ENCODE measurements at regions not wholly inside any gene's neighbourhood (a gene's known extent, or its start where the extent isn't known, plus 50 kb on each side); places are given as distances from the start of the nearest gene placed in this dataset.

DNA sequence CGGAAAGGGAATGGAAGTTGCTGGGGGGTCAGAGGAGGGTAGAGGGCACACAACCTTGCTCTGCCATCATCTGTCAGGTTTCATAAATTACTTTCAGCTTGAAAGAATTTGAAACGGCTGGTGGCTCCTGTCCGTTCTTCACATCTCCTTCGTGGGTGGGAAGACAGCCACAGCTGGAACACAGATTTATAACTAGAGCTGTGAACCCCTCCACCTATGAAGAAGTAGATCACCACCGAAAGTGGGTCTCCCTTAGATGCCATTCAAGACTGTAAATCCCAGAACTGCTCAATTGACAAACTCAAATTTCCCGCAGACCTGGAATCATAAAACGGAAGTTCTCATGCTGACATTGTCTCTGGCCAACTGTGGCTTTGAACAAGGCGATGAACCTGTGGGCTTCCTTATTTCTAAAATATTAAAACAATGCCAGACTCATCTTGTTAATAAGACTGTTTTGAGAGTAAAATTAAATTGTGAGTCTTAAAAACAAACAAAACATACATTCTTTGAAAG is 65.3 kb downstream of the BTBD3 start:
- DNase-seq (ENCODE audit: low read depth, low spot score): no peak
- TF ChIP-seq, protein P1, sequence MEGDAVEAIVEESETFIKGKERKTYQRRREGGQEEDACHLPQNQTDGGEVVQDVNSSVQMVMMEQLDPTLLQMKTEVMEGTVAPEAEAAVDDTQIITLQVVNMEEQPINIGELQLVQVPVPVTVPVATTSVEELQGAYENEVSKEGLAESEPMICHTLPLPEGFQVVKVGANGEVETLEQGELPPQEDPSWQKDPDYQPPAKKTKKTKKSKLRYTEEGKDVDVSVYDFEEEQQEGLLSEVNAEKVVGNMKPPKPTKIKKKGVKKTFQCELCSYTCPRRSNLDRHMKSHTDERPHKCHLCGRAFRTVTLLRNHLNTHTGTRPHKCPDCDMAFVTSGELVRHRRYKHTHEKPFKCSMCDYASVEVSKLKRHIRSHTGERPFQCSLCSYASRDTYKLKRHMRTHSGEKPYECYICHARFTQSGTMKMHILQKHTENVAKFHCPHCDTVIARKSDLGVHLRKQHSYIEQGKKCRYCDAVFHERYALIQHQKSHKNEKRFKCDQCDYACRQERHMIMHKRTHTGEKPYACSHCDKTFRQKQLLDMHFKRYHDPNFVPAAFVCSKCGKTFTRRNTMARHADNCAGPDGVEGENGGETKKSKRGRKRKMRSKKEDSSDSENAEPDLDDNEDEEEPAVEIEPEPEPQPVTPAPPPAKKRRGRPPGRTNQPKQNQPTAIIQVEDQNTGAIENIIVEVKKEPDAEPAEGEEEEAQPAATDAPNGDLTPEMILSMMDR (IDR thresholded peaks at IDR 0.05; ENCODE audit: low read depth, low read length): no peak
- in situ Hi-C loops (cut with HindIII; ENCODE audit: low sequenced_read_pairs): no loop called here

DNA sequence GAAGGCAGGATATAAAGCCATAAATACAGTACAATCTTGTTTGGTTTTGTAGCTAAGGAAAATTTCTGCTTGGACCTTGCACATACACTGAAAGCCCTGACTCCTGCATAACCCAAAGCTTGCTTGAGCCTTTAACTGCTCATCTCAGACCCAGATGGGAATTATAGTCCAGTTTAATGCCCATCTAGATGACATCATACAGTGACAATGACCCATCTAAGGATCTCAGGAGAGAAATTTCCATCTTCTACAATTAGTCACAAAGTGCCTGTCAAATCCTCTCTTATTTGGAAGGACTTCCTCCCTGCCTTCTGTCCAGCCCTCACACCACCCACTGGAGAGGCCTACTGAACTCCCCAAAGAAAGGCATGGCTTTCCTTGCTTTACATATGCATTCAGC is 69.3 kb downstream of the BTBD3 start:
- no peak overlapping the region for H3K4me3 ChIP-seq (ENCODE audit: low read depth, low read length)
- in situ Hi-C loops (cut with HindIII; ENCODE audit: low sequenced_read_pairs): no loop called here
- no peak for DNase-seq (ENCODE audit: low read depth, low spot score)
- TF ChIP-seq, protein P1 (IDR thresholded peaks at IDR 0.05; ENCODE audit: low read depth, low read length): no peak

More for the DNA sequence above, 65.3 kb downstream of the BTBD3 start:
- H3K4me3 ChIP-seq (ENCODE audit: low read depth, low read length): no peak overlapping the region

DNA sequence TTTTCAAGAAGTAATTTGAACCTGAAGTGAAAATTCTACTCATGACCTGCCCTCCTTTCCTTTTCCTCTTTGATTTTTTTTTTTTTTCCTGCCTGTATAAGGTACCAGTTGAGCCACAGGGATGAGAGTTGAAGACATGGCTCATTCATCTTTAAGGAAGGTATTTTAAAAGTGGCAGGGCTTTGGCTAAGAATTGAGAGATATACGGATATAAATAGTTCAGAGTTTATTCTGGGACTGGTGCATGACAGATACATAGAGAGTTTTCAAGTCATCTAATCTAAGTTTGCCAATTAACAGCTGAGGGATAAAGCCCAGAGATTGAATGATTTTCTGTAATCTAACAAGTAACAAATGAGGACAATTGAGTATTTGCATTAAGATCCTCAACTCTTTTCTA is 69.8 kb downstream of the BTBD3 start:
- in situ Hi-C loops (cut with HindIII; ENCODE audit: low sequenced_read_pairs): no loop called here

DNA sequence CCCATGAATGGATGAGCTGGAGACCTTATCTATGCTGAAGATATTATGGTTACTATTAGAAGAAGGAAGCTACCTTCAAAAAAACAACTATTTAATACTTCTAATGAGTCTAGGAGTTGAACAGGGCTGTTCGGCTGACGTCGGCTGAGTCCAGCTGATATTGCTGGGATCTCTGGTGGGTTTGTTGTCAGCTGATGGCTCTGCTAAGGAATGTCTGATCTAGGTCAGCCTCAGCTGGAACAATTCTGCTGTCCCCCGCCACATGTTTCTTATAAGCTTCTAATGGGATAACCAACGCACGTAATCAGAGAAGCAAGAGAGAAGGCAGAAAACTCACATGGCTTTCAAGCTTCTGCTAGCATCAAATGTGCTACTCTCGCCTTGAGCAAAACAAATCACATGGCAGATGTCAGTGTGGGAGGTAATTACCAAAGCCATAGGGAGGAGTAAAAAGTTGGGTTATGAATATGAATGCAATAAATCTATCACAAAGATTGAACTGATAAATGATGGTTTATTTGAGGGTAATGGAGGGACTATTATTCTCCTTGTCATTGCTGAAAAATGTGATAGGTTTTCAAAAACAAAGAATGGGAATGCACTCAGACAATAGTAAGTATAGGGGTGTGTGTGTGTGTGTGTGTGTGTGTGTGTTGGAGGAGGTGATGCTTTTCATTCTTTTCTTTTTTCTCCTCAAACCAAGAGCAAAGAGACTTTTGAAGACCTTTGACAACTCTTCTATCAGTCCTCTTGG is 71.5 kb downstream of the BTBD3 start:
- H3K4me3 ChIP-seq (ENCODE audit: low read depth, low read length): no peak overlapping the region
- TF ChIP-seq, protein P1 (IDR thresholded peaks at IDR 0.05; ENCODE audit: low read depth, low read length): no peak
- no peak for DNase-seq (ENCODE audit: low read depth, low spot score)
- in situ Hi-C loops (cut with HindIII; ENCODE audit: low sequenced_read_pairs): no loop called here

More for the DNA sequence above, 69.8 kb downstream of the BTBD3 start:
- TF ChIP-seq, protein P1 (IDR thresholded peaks at IDR 0.05; ENCODE audit: low read depth, low read length): no peak
- no peak for DNase-seq (ENCODE audit: low read depth, low spot score)
- no peak overlapping the region for H3K4me3 ChIP-seq (ENCODE audit: low read depth, low read length)

DNA sequence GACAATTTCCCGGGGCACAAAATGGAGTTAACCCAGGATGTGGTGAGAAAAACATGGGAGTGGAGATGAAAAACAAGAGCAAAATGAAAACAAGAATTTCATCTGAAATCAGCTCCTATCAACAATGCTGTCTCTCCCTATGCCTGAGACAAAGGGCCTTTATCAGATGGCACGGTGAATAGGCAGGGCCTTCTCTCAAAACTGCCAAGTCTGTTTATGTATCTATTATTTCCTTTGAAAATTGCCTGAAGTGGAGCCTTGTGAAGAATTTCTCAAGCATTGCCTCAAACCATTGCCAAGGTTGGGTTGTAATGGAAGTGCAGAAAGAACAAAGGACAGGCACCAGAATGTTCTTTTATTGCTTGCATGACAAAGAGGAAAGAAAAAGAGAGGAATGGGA is 74.7 kb downstream of the BTBD3 start:
- DNase-seq (ENCODE audit: low read depth, low spot score): no peak
- TF ChIP-seq, protein P1 (IDR thresholded peaks at IDR 0.05; ENCODE audit: low read depth, low read length): no peak
- H3K4me3 ChIP-seq (ENCODE audit: low read depth, low read length): no peak overlapping the region
- in situ Hi-C loops (cut with HindIII; ENCODE audit: low sequenced_read_pairs): no loop called here

DNA sequence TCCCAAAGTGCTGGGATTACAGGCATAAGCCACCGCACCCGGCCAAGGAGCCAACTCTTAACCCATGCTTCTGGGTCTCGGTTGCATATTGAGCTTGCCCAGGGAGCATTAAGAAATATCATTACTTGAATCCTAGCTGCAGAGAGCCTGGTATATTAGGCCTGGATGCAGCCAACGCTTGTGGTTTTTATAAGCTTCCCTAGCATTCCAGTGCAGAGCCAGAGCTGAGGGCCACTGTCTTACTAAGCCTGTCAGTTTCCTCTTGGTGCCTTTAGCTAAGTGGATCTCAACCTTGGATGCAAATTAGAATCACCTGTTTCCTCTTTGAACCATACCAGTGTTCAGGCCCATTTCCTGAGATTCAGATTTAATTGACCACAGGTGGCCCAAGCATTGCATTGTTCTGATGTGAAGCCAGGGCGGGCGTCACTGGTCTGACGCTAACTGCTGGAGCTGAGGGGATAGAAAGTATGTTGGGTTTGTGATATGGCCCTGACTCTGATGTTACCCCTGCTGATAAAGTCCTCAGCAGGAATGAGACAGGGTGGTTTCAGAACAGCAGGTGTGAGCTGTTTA is 76.3 kb downstream of the BTBD3 start:
- no peak overlapping the region for H3K4me3 ChIP-seq (ENCODE audit: low read depth, low read length)
- TF ChIP-seq, protein P1 (IDR thresholded peaks at IDR 0.05; ENCODE audit: low read depth, low read length): no peak
- in situ Hi-C loops (cut with HindIII; ENCODE audit: low sequenced_read_pairs): no loop called here
- no peak for DNase-seq (ENCODE audit: low read depth, low spot score)
